Sigmoid colon (tissue), 3 donors: ENCODE measurements at regions not wholly inside any gene's neighbourhood (a gene's known extent, or its start where the extent isn't known, plus 50 kb on each side); places are given as distances from the start of the nearest gene placed in this dataset.

Experiments used
- small RNA-seq, 3 donors: library from RNA; depleted of rRNA; stranded (forward); fragments of <200 nt; gene quantifications; one replicate each; pipeline ENCODE3, GENCODE V24; 2016

Small RNA genes in the stretch of these regions (small RNA-seq; reads per million reads assigned to genes)
- 0 reads per million in 3 donors for gene AC093519.1
